ENCODE measurements at regions not wholly inside any gene's neighbourhood (a gene's known extent, or its start where the extent isn't known, plus 50 kb on each side); places are given as distances from the start of the nearest gene placed in this dataset.
"Not testable (repeated sequence)": the region's sequence is repeated elsewhere in the genome, so short reads cannot be mapped to it uniquely, and the experiment has no call there.

DNA sequence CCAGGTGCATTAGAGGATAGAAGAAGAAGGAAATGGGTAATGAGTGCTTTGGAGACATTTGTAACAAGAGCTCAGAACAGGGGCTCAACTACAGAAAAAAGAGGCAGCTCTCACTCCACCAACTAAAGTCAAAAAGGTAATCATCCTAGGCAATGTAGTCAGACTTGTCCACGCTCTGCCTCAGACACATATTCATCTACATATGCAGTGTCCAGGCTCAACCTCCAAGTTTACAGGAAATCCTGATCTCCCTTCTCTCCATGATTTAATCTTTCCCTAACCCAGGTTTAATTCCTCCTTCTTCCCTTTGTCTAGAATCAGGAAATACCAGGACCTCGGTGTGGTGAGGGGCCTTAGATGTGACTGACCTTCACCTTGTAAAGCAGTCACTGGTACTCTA, 65.7 kb upstream of the SELENOP start:
- CTCF ChIA-PET = no interaction called here
- POLR2A ChIA-PET = no interaction called here

DNA sequence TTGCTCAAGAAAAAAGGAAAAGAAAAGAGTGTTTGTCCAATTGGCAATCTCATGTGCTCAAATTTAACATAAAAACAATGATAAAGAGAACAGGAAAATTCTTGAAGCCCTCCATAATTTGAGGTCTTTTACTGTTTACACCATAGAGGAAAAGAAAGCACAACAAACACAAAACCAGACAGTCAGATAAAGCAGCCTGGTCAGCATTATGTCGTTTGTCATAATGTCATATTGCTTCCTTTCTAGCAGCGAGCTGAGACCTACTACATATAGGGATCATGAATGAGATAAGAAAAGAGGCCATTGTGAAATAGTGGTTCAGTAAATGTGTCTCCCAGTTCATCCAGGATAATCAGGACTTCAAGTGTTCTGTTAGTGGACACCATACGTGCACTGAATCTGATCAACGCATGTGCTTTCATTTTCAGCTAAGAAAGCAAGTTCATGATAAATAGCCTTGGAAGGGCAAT, 64.7 kb upstream of the SELENOP start:
- CTCF ChIA-PET = no interaction called here
- POLR2A ChIA-PET = no interaction called here

DNA sequence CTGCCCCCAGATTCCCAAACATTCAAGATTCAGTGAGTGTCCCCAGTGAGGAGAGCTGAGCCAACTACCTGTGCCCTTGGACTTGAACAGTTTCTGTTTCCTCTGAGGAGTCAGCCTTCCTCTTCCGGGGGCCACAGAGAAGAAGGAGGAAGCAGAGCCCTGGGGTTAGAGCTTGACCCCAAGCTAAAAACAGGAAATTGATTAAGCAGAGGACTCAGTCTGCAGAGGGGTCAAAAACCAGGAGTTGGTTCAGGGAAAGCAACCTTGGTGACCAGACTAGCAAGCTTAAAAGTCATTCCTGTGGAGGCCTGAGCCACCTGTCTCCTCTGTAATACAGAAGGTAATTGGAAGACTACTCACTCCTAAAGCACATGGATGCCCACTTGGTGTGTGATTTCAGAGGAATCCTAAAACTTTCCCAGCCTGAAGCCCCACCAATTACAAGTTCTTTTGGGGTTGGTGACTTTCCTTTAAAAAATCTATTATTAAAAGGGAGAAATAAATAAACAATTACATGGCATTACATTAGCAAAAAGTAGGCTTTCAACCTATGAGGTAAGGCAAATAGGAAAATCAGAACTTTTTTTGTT, 64.2 kb upstream of the SELENOP start:
- POLR2A ChIA-PET = no interaction called here

DNA sequence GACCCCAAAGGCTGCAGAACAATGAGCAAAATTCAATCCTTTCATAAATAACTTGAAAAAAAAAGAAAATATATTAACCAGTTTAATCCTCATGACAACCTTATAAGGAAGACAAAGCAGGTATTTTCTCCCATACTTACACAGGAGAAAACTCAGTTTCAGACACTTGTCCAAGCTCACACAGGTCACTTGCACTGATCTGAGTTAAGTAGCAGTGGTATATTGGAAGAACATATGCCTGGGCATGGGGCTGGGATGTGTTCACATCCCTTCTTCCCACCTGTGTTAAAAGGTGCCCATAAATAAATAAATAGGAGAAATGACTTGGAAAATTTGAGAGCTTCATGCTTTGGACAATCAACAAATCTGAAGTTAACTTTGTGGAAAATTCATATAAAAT, 63.5 kb upstream of the SELENOP start:
- CTCF ChIA-PET = no interaction called here
- POLR2A ChIA-PET = no interaction called here

More for the DNA sequence above, 64.2 kb upstream of the SELENOP start:
- CTCF ChIA-PET = no interaction called here

DNA sequence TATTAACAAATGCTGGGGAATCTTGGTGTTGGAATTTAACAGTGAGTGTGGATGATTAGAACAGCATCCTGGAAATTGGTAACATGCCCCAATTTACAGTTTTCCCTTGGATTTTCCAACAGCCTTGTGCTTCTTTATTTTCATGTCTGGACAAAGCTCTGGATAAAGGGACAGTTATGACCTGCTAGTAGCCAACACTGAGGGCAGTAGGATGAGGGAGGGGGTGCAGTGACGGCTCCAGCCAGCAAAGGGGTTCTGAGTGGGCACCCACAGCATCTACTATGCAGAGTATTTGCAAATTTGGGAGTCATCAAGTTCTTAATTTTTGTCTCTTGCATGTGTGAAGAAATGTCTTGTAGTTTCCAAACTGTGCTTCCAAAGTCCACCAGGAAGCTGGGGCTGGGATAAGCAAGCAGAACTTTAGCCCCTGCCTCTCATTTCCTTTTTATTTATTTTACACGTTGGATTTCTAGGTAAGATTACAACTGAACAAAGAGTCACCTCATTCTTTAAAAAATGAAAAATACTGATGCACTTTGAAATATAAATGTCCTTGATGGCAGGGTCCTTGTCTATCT, 63.0 kb upstream of the SELENOP start:
- CTCF ChIA-PET = no interaction called here
- POLR2A ChIA-PET = no interaction called here

DNA sequence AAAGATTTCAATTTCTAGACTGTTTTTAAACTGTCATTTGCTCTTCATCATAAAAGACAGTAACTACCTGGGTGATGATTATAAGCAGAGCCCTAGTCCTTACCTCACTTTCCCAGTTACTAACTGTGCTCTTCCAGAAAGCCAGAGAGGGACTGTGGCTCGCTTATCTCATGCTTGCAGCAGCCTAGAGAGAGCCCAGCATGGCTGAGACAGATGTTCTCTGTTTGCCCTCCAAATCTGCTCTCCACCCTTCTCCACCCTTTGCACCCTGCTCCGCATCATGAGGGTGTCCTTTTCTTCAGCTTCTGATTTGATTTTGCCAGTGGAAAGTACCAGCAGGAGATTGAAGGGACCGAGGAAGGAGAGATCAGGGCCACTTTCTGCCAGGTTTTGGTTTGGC, 61.2 kb upstream of the SELENOP start:
- CTCF ChIA-PET = no interaction called here
- POLR2A ChIA-PET = no interaction called here

DNA sequence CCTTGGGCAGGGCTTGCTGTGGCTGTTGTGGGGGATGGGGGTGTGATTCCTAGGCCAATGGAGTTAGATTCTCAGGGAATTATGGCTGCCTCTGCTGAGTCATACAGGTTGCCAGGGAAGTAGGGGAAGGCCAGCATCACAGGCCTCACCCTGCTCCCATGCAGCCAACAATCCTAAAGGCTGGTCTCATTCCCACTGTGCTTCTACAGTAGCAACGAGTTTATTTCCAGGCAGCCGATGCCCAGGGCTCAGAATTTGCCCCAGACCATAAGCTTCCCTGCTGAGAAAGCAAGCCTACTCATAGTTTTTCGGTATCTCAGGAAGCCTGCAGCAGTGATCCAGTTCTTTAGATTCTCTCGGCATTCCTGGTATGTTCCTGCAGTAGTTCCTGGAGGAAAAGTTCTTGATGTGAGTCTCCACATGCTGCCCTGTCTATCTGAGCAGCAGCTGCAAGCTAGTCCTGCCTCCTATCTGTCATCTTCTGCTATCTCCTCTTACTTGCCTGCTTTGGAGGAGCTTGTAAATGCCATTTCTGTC, 59.3 kb upstream of the SELENOP start:
- POLR2A ChIA-PET = no interaction called here
- CTCF ChIA-PET = no interaction called here

DNA sequence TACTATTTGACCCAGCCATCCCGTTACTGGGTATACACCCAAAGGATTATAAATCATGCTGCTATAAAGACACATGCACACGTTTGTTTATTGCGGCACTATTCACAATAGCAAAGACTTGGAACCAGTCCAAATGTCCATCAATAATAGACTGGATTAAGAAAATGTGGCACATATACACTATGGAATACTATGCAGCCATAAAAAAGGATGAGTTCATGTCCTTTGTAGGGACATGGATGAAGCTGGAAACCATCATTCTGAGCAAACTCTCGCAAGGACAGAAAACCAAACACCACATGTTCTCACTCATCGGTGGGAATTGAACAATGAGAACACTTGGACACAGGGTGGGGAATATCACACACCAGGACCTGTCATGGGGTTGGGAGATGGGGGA, 56.7 kb upstream of the SELENOP start:
- CTCF ChIA-PET, POLR2A ChIA-PET: not testable (repeated sequence)

DNA sequence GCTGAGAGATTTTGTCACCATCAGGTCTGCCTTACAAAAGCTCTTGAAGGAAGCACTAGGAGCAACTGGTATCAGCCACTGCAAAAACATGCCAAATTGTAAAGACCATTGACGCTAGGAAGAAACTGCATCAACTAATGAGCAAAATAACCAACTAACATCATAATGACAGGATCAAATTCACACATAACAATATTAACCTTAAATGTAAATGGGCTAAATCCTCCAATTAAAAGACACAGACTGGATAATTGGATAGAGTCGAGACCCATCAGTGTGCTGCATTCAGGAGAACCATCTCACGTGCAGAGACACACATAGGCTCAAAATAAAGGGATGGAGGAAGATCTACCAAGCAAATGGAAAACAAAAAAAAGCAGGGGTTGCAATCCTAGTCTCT, 53.1 kb upstream of the SELENOP start:
- POLR2A ChIA-PET, CTCF ChIA-PET: not testable (repeated sequence)
